ENCODE measurements at regions not wholly inside any gene's neighbourhood (a gene's known extent, or its start where the extent isn't known, plus 50 kb on each side); places are given as distances from the start of the nearest gene placed in this dataset.

GRCh38 chr15:26081758-26082220 is 218.7 kb upstream of the ATP10A start:
- no peak overlapping the region for H3K4me3 ChIP-seq (replicated peaks; ENCODE audit: low read depth, low read length)
- no peak for DNase-seq (ENCODE audit: extremely low read depth, insufficient read length)

DNA sequence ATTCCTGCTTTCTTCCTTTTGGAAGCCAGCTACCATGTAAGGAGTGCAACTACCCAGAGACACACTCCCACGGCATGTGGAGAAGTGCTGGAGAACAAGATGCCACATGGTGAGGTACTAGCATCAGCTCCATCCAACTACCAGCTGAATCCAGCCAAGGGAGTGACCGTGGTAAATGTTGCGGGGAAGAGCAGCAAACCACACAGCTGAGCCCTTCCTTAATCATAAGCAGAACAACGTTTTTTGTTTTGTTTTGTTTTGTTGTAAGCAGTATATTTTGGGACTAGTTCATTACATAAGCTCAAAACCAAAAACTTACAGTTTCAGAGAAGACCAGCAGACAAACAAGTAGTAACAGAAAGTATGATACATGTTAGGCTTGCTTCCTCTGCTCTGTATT is 212.6 kb upstream of the ATP10A start:
- TF ChIP-seq, protein P1, sequence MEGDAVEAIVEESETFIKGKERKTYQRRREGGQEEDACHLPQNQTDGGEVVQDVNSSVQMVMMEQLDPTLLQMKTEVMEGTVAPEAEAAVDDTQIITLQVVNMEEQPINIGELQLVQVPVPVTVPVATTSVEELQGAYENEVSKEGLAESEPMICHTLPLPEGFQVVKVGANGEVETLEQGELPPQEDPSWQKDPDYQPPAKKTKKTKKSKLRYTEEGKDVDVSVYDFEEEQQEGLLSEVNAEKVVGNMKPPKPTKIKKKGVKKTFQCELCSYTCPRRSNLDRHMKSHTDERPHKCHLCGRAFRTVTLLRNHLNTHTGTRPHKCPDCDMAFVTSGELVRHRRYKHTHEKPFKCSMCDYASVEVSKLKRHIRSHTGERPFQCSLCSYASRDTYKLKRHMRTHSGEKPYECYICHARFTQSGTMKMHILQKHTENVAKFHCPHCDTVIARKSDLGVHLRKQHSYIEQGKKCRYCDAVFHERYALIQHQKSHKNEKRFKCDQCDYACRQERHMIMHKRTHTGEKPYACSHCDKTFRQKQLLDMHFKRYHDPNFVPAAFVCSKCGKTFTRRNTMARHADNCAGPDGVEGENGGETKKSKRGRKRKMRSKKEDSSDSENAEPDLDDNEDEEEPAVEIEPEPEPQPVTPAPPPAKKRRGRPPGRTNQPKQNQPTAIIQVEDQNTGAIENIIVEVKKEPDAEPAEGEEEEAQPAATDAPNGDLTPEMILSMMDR (IDR thresholded peaks at IDR 0.05; ENCODE audit: insufficient read depth, low read length, poor library complexity, severe bottlenecking), result no peak
- no peak for DNase-seq (ENCODE audit: extremely low read depth, insufficient read length)
- Histone ChIP-seq H3K27me3 (replicated peaks; ENCODE audit: control insufficient read depth, insufficient read depth, low read length) (no peaks in the 10 kb centered on the region), H3K4me3 (replicated peaks; ENCODE audit: low read depth, low read length) (no peak overlapping the region), H3K36me3 (ENCODE audit: control insufficient read depth, insufficient read depth, low read length) (no peaks in the 10 kb centered on the region)

More at GRCh38 chr15:26081758-26082220, 218.7 kb upstream of the ATP10A start:
- TF ChIP-seq, protein P1 (IDR thresholded peaks at IDR 0.05; ENCODE audit: insufficient read depth, low read length, poor library complexity, severe bottlenecking), result no peak
- no peaks in the 10 kb centered on the region for H3K27me3 ChIP-seq (replicated peaks; ENCODE audit: control insufficient read depth, insufficient read depth, low read length)
- H3K36me3 ChIP-seq (ENCODE audit: control insufficient read depth, insufficient read depth, low read length), result no peaks in the 10 kb centered on the region

DNA sequence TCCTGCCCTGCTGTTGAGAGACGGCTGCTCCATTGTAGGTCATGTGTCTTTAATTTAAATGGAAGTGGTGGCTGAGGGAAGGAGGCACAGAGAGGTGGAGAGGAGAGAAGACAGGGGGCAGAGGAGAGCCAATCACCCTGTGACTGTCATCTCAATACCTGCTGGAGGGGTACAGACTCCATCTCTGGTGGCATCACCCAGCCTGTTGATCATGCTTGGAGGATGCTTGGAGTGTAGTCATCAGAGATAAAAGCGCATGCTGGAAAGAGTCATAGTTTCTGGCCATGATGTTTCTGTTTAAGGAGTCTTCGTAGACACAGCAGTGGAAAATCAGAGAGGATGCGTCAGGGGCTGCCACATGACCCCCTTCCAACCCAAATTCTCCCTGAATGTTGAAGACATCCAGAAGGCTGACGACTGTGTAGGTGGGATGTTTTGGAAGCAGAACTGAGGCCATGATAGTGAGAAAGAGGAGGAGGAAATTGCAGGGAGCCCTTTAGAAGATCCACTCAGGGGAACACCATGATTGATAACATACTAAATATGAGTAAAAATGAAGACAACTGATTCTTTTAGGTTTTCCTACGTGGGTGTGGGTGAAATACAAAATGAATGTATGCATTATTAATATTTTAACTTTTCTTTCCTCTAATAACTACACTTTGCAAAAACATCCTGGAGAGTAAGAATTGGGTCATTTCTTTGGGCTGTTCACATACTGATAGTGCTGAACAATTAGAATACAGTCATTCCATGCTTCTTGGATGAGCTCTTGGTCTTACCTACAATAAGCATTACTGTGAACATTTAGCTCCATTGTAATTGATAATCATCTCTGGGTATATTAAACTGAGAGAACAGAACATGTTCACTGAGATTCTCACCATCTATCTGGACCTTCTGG is 210.6 kb upstream of the ATP10A start:
- TF ChIP-seq, protein P1 (IDR thresholded peaks at IDR 0.05; ENCODE audit: insufficient read depth, low read length, poor library complexity, severe bottlenecking), result no peak
- H3K36me3 ChIP-seq (ENCODE audit: control insufficient read depth, insufficient read depth, low read length), result no peaks in the 10 kb centered on the region
- H3K4me3 ChIP-seq (replicated peaks; ENCODE audit: low read depth, low read length), result no peak overlapping the region
- DNase-seq (ENCODE audit: extremely low read depth, insufficient read length), result no peak
- no peaks in the 10 kb centered on the region for H3K27me3 ChIP-seq (replicated peaks; ENCODE audit: control insufficient read depth, insufficient read depth, low read length)

DNA sequence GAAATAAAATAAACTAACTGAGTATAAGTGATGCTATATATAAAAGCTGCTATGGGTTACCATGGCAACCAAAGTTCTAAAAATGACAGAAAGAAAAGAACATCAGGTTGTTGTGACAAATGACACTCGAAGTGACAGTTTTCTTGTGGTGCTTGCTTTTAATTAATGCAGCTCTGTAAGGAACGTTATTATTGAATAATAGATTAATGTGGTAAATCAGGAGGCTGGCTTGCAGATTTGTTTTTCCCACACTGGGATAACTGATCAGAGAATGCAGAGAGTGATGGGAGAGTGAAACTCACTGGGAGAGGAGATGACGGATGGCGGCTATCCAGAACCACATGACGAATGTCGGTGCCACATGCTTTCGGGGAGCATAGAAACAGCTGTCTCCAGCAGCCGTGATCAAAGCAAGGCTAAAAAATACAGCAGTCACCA is 207.0 kb upstream of the ATP10A start:
- no peak overlapping the region for H3K4me3 ChIP-seq (replicated peaks; ENCODE audit: low read depth, low read length)
- TF ChIP-seq, protein P1 (IDR thresholded peaks at IDR 0.05; ENCODE audit: insufficient read depth, low read length, poor library complexity, severe bottlenecking), result no peak

DNA sequence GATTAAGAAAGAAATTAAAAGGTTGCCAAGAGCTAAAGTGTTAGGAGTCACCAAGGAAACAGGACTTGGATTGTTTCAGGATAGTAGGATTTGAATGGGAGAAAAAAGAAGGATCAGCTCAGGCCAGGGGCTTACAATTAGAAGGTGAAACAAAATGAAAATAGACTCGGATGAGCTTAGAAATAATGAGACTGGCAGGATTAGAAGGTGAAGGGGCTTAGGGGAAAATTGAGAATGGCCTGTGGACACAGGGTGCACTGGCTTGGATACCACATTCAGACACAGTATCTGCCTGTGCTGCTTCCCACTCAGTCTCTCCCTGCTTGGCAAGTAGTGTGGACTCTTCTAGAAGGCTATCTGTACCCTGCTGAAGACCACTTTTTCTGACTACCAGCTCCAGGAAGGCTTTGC is 206.1 kb upstream of the ATP10A start:
- TF ChIP-seq, protein P1 (IDR thresholded peaks at IDR 0.05; ENCODE audit: insufficient read depth, low read length, poor library complexity, severe bottlenecking), result no peak
- no peak for DNase-seq (ENCODE audit: extremely low read depth, insufficient read length)
- Histone ChIP-seq H3K36me3 (ENCODE audit: control insufficient read depth, insufficient read depth, low read length) (no peaks in the 10 kb centered on the region), H3K4me3 (replicated peaks; ENCODE audit: low read depth, low read length) (no peak overlapping the region), H3K27me3 (replicated peaks; ENCODE audit: control insufficient read depth, insufficient read depth, low read length) (no peaks in the 10 kb centered on the region)

More for the DNA sequence above, 207.0 kb upstream of the ATP10A start:
- Histone ChIP-seq H3K27me3 (replicated peaks; ENCODE audit: control insufficient read depth, insufficient read depth, low read length) (no peaks in the 10 kb centered on the region), H3K36me3 (ENCODE audit: control insufficient read depth, insufficient read depth, low read length) (no peaks in the 10 kb centered on the region)
- DNase-seq (ENCODE audit: extremely low read depth, insufficient read length), result no peak
